ENCODE measurements at regions not wholly inside any gene's neighbourhood (a gene's known extent, or its start where the extent isn't known, plus 50 kb on each side); places are given as distances from the start of the nearest gene placed in this dataset.

DNA sequence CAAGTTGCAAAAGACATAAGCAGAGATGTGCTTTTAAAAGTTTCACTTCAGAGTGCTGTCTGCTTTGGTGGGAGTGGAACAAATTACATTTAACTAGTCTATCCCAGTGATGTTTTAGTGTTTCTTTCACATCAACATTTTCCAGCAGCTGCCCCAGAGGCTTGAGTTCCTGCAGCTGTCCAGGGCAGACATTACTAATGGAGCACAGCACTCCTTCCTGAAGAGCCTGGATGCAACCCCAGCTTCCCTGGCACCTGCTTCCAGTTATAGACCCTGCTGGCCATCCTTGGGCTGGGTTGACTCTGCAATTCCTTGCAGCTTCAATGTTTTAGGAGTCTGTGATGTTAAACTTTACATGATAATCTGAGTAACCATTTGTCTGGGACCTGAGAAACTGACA lies 61.4 kb upstream of the PIRT start:
- peaks cover 0 to 10% (median 0%) of the 10 kb centered on the region in 3 donors for H3K27me3 Mint-ChIP-seq
- no peaks in the 10 kb centered on the region for H3K4me1 Mint-ChIP-seq
- no peaks in the 10 kb centered on the region for H3K36me3 Mint-ChIP-seq
- H3K4me3 Mint-ChIP-seq = no peak overlapping the region
- no peaks in the 10 kb centered on the region for H3K9me3 Mint-ChIP-seq
- ATAC-seq (ENCODE audit: low read depth in 2 of 2) = no peak
- no peak overlapping the region for H3K27ac Mint-ChIP-seq
- DNase-seq = no peak

DNA sequence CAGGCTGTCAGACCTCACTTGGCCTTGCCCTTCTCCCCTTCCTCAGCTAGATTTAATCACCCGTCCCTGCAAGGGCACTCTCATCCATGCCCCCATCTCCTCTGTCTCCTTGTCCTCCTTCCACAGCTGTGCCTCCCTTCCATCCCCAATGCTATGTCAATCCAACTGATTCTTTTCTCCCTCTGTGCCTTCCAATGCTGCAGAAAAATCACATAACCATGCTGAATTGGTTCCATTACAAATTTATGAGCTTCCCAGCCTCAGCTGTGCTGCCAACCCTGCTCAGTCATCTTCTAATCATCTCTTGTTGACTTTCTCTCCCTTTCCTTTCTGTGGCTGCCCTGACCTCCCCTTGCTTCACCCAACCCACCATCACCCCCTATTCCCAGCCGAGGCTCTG lies 56.3 kb upstream of the PIRT start:
- H3K4me1 Mint-ChIP-seq = no peaks in the 10 kb centered on the region
- DNase-seq = no peak
- H3K9me3 Mint-ChIP-seq = peaks cover 0 to 5% (median 3%) of the 10 kb centered on the region in 7 donors
- no peak overlapping the region for H3K27ac Mint-ChIP-seq
- H3K4me3 Mint-ChIP-seq = no peak overlapping the region
- peaks cover 4 to 19% (median 8%) of the 10 kb centered on the region in 3 donors for H3K27me3 Mint-ChIP-seq
- H3K36me3 Mint-ChIP-seq = no peaks in the 10 kb centered on the region
- ATAC-seq (ENCODE audit: low read depth in 2 of 2) = no peak

DNA sequence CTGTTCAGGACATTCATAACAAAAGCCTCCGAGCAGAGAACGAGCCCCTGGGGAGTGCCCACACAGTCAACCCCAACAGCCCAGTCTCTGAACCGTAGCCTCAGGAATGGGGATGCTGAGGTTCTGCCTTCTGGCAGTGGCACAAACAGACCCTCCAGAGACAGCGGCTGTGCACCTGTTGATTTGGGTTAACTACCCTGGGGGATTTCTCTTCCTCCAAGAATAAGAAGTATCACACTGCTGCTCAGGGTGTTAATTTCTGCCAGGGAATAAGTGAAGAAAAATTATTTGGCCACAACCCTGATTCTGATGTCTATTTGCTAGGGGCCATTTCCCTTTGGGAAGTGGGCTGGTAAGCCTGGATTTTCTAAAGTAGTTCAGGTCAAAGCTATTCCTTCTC lies 51.0 kb upstream of the PIRT start:
- ATAC-seq (ENCODE audit: low read depth in 2 of 2) (no peak), DNase-seq (no peak)
- Mint-ChIP-seq H3K4me1 (no peaks in the 10 kb centered on the region), H3K27ac (no peak overlapping the region), H3K27me3 (peaks cover 4 to 23% (median 8%) of the 10 kb centered on the region in 3 donors), H3K4me3 (no peak overlapping the region), H3K36me3 (no peaks in the 10 kb centered on the region), H3K9me3 (peaks cover 3 to 10% (median 5%) of the 10 kb centered on the region in 7 donors)

Data from naive B cell (primary cell).